GM10266 (cell line): ENCODE measurements at regions not wholly inside any gene's neighbourhood (a gene's known extent, or its start where the extent isn't known, plus 50 kb on each side); places are given as distances from the start of the nearest gene placed in this dataset.
"Not testable (repeated sequence)": the region's sequence is repeated elsewhere in the genome, so short reads cannot be mapped to it uniquely, and the experiment has no call there.

Source experiments
- DNase-seq: peaks from one replicate; pipeline ENCODE4 v3.0.0; 2012; ENCODE audit errors: extremely low spot score
- TF ChIP-seq, protein P1 (sequence below): IDR thresholded peaks from 2 replicates; pipeline ENCODE4 v1.5.1; 2012; ENCODE audit warnings: mild to moderate bottlenecking, low read depth; ENCODE audit not compliant: control insufficient read depth, insufficient read depth; ENCODE audit errors: missing control alignments

- not testable (repeated sequence) for DNase-seq
Observed at GRCh38 chr9:97214556-97214955, 92.9 kb upstream of the CCDC180 start.

GRCh38 chr9:97199683-97200082 lies 107.8 kb upstream of the CCDC180 start:
- DNase-seq, result not testable (repeated sequence)

DNA sequence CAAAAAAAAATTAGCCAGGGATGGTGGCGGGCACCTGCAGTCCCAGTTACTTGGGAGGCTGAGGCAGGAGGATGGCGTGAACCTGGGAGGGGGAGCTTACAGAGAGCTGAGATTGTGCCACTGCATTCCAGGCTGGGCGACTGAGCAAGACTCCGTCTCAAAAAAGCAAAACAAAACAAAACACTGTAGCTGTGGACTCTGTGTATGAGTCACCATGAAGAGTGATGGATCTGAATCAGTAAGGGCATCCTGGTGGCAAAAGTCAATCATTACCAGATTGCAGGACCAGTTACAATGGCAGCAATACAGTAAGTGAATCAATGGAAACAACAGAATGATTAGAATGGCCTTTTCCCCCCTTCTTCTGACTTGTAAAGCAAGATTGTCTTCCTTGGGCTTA lies 113.7 kb upstream of the CCDC180 start:
- not testable (repeated sequence) for DNase-seq

DNA sequence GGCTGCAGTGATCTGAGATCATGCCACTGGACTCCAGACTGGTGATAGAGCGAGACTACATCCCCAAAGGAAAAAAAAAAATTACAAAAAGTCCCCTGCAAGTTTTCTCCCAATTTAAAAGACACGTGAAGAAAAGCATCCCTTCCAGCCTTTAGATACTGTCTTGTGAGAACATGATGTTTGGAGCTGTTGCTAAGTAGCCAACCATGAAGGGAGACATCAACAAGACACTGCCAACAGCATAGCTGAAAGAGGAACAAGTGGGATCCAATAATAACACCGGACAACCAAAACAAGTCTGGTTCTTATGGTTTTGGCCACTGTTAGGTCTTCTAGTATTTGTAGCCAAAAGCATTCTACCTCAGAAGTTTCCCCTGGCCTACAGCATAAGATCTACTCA lies 118.9 kb upstream of the CCDC180 start:
- DNase-seq, result no peak
- TF ChIP-seq, protein P1, sequence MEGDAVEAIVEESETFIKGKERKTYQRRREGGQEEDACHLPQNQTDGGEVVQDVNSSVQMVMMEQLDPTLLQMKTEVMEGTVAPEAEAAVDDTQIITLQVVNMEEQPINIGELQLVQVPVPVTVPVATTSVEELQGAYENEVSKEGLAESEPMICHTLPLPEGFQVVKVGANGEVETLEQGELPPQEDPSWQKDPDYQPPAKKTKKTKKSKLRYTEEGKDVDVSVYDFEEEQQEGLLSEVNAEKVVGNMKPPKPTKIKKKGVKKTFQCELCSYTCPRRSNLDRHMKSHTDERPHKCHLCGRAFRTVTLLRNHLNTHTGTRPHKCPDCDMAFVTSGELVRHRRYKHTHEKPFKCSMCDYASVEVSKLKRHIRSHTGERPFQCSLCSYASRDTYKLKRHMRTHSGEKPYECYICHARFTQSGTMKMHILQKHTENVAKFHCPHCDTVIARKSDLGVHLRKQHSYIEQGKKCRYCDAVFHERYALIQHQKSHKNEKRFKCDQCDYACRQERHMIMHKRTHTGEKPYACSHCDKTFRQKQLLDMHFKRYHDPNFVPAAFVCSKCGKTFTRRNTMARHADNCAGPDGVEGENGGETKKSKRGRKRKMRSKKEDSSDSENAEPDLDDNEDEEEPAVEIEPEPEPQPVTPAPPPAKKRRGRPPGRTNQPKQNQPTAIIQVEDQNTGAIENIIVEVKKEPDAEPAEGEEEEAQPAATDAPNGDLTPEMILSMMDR, result no peak

- DNase-seq, result not testable (repeated sequence)
Observed at GRCh38 chr9:97187706-97188105, 119.8 kb upstream of the CCDC180 start.

DNA sequence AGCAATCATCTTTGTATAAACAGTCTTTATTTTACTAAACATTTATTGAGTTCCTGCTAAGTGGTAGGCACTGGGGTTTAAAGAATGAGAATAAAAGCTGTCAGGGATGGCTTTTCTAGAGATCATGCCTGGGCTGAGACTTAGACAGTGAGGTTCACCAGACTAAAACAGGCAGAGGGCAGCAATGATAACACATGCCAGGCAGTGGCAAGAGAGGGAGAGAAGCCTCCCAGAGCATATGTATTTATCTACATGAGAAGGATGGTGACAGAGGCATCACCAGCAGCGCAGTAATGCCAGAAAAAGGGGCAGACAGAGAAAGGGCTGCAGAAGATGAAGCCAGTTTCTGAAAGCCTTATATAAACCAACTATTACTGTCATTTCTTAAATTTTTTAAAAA lies 121.0 kb upstream of the CCDC180 start:
- DNase-seq, result no peak
- TF ChIP-seq, protein P1, result no peak

DNA sequence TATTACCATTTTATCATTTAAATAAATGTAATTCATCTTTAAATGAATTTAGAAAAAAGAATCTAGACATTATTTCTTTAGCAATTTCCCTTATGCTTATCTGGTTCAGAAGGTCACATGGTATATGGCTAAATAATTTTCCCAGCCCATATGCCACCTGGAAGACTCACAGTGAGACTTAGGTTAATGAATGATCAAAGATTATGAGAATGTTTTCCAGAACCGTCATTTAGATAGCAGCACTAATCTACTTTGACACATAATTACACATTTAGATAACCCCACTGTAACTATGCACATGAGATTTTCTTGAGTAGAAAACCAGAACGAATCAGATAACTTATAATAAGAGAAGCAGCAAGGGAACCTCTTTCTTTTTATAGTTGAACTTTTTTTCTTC lies 124.9 kb upstream of the CCDC180 start:
- DNase-seq, result not testable (repeated sequence)

DNA sequence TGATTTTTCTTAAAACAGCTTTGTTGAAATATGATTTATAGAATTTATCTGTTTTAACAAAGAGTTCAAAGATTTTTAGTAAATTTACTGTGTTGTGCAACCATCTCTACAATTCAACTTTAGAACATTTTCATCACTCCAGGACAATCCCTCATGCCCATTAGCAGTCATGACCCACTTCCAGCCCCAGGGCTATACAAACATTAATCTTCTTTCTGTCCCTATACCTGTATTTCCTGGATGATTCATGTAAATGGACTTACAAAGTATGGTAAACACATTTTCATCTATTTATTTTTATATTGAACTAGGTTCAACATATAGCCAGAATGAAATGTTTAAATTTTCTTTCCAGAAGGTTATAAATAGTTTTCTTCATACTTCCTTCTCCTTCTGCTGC lies 127.8 kb upstream of the CCDC180 start:
- TF ChIP-seq, protein P1, result no peak
- DNase-seq, result no peak

- no peak for DNase-seq
- TF ChIP-seq, protein P1, result no peak
Observed at GRCh38 chr9:97176206-97176605, 131.3 kb upstream of the CCDC180 start.

DNA sequence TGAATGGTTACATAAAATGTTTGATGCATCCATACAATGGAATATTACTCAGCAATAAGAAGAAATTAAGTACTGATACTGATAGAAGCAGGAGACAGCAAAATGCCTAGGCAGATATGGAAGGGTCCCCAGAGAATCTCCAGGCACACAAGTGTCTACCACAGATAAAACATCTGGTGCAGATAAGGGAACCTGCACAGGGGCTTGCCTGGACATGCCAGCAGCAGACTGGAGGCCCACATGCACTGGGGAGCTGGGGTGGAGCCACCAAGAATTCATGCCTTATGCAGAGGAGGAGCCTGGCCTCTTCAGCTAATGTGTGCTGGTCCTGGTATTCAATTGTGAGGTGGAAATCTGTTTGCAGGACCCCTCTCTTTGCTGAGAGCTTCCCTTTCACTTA lies 129.2 kb upstream of the CTSV start:
- DNase-seq, result not testable (repeated sequence)

GRCh38 chr9:97166496-97167138 lies 127.7 kb upstream of the CTSV start:
- not testable (repeated sequence) for DNase-seq
